ENCODE measurements at regions not wholly inside any gene's neighbourhood (a gene's known extent, or its start where the extent isn't known, plus 50 kb on each side); places are given as distances from the start of the nearest gene placed in this dataset.

DNA sequence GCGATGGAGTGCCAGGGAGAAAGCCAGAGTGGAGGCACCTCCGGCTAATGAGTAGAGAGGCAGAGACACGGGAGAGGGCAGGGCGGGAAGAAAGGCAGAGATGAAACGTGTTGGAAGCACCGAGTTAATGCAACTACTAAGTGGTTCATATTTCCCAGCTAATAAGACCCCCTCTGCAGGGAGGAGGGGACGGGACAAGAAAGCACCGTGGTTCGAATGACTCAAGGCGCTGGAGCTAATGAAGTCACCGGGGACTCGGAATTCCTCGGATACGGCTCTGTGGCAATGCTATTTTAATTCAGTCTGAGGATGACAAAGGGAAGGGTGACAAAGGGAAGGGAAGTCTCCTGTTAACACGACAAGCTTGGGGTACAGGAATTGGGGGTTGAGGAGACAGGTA is 54.5 kb upstream of the RAPGEF1 start:
- H3K4me1 ChIP-seq (replicated peaks in 1 of 2; ENCODE audit: control insufficient read depth in 2 of 2, insufficient read depth in 2 of 2, low read length in 2 of 2) = no peaks in the 10 kb centered on the region
- H3K9me3 ChIP-seq (replicated peaks; ENCODE audit: control insufficient read depth, insufficient read depth, low read depth, low read length) = no peaks in the 10 kb centered on the region
- CTCF ChIA-PET (ENCODE audit: low intra/inter-chr PET ratio) = no interaction called here
- peaks cover 16% of the 10 kb centered on the region for H4K20me1 ChIP-seq (replicated peaks; ENCODE audit: control insufficient read depth, insufficient read depth, low read length)
- FAIRE-seq = no peak
- H2AFZ ChIP-seq (ENCODE audit: low read depth, low read length) = no peak overlapping the region
- H3K9ac ChIP-seq (ENCODE audit: insufficient read depth in 1 of 2, low read depth in 2 of 2, low read length in 2 of 2) = no peak overlapping the region
- 2% methylated on average over 13 of the region's 15 CpGs for WGBS (ENCODE audit: insufficient coverage, low coverage, missing lambda C conversion rate)
- in situ Hi-C loops (cut with MboI) = no loop called here
- no TSS peak for BruUV-seq (replicated peaks)
- peaks cover 8 to 52% of the 10 kb centered on the region in 2 experiments; a peak in 4 of 5 replicates for H3K27me3 ChIP-seq (ENCODE audit: control insufficient read depth in 2 of 2, insufficient read depth in 2 of 2, low read length in 2 of 2)
- no peak overlapping the region for H3K4me2 ChIP-seq (ENCODE audit: insufficient read depth, low read length)
- no peak for TF ChIP-seq TCF7L2 (IDR thresholded peaks at IDR 0.05; ENCODE audit: low read depth, low read length)
- TF ChIP-seq, protein P1, sequence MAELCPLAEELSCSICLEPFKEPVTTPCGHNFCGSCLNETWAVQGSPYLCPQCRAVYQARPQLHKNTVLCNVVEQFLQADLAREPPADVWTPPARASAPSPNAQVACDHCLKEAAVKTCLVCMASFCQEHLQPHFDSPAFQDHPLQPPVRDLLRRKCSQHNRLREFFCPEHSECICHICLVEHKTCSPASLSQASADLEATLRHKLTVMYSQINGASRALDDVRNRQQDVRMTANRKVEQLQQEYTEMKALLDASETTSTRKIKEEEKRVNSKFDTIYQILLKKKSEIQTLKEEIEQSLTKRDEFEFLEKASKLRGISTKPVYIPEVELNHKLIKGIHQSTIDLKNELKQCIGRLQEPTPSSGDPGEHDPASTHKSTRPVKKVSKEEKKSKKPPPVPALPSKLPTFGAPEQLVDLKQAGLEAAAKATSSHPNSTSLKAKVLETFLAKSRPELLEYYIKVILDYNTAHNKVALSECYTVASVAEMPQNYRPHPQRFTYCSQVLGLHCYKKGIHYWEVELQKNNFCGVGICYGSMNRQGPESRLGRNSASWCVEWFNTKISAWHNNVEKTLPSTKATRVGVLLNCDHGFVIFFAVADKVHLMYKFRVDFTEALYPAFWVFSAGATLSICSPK (IDR thresholded peaks at IDR 0.05; ENCODE audit: borderline replicate concordance) = no peak
- no peak for TF ChIP-seq MYBL2 (IDR thresholded peaks at IDR 0.05; ENCODE audit: low read depth)
- no peak for TF ChIP-seq MYBL2 (CRISPR knock-in tag; IDR thresholded peaks at IDR 0.05; ENCODE audit: borderline replicate concordance)
- TF ChIP-seq, protein P2, sequence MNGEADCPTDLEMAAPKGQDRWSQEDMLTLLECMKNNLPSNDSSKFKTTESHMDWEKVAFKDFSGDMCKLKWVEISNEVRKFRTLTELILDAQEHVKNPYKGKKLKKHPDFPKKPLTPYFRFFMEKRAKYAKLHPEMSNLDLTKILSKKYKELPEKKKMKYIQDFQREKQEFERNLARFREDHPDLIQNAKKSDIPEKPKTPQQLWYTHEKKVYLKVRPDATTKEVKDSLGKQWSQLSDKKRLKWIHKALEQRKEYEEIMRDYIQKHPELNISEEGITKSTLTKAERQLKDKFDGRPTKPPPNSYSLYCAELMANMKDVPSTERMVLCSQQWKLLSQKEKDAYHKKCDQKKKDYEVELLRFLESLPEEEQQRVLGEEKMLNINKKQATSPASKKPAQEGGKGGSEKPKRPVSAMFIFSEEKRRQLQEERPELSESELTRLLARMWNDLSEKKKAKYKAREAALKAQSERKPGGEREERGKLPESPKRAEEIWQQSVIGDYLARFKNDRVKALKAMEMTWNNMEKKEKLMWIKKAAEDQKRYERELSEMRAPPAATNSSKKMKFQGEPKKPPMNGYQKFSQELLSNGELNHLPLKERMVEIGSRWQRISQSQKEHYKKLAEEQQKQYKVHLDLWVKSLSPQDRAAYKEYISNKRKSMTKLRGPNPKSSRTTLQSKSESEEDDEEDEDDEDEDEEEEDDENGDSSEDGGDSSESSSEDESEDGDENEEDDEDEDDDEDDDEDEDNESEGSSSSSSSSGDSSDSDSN (IDR thresholded peaks at IDR 0.05; ENCODE audit: borderline replicate concordance in 1 of 2, low read depth in 2 of 2, low read length in 2 of 2) = no peak
- TF ChIP-seq HEY1 (CRISPR knock-in tag; IDR thresholded peaks at IDR 0.05; ENCODE audit: borderline replicate concordance) = no peak
- TF ChIP-seq NEUROD1 (IDR thresholded peaks at IDR 0.05; ENCODE audit: borderline replicate concordance, low read depth, low read length, partially characterized antibody) = no peak
- TF ChIP-seq ZBTB8A (IDR thresholded peaks at IDR 0.05; ENCODE audit: partially characterized antibody) = no peak
- no peak for TF ChIP-seq HNRNPH1 (optimal IDR thresholded peaks at IDR 0.05; ENCODE audit: low read depth, low read length)
- intact Hi-C loops (cut with micrococcal nuclease) = no loop called here
- H3K4me3 ChIP-seq = no peak overlapping the region
- H3K36me3 ChIP-seq (ENCODE audit: control insufficient read depth, insufficient read depth, low read length) = no peaks in the 10 kb centered on the region
- H3K9me1 ChIP-seq (ENCODE audit: control insufficient read depth, insufficient read depth, low read length) = no peaks in the 10 kb centered on the region
- no peaks in the 10 kb centered on the region for H3K79me2 ChIP-seq (ENCODE audit: control insufficient read depth, insufficient read depth, low read length)
- no peak for ATAC-seq
- no peak overlapping the region for H3K27ac ChIP-seq (ENCODE audit: extremely low read depth, low read depth, low read length)
- no peak for DNase-seq (ENCODE audit: extremely low read depth in 1 of 4, low spot score in 3 of 4)
- POLR2A ChIA-PET = no interaction called here

Measured in K562 (cell line).